Skeletal muscle satellite cell (primary cell): ENCODE measurements at regions not wholly inside any gene's neighbourhood (a gene's known extent, or its start where the extent isn't known, plus 50 kb on each side); places are given as distances from the start of the nearest gene placed in this dataset.

Source experiments
- H3K27me3 ChIP-seq: 2 replicates; pipeline ENCODE4 v1.7.0; 2013; ENCODE audit warnings: low read length; ENCODE audit not compliant: control insufficient read depth, insufficient read depth
- H3K36me3 ChIP-seq: 2 replicates; pipeline ENCODE4 v1.7.0; 2013; ENCODE audit warnings: mild to moderate bottlenecking, control low read depth, low read length; ENCODE audit not compliant: insufficient read depth
- H3K4me1 ChIP-seq: 2 replicates; pipeline ENCODE4 v1.7.0; 2013; ENCODE audit warnings: low read length; ENCODE audit not compliant: control insufficient read depth, insufficient read depth
- H3K4me2 ChIP-seq: 2 replicates; pipeline ENCODE4 v1.7.0; 2013; ENCODE audit warnings: mild to moderate bottlenecking, low read length
- H3K4me3 ChIP-seq: 2 replicates; pipeline ENCODE4 v1.7.0; 2013; ENCODE audit warnings: low read length
- H3K9ac ChIP-seq: 2 replicates; pipeline ENCODE4 v1.7.0; 2013; ENCODE audit warnings: mild to moderate bottlenecking, low read depth, low read length, moderate library complexity
- H3K9me3 ChIP-seq: replicated peaks from 2 replicates; pipeline ENCODE4 v1.7.0; 2013; ENCODE audit warnings: mild to moderate bottlenecking, control low read depth, low read length

DNA sequence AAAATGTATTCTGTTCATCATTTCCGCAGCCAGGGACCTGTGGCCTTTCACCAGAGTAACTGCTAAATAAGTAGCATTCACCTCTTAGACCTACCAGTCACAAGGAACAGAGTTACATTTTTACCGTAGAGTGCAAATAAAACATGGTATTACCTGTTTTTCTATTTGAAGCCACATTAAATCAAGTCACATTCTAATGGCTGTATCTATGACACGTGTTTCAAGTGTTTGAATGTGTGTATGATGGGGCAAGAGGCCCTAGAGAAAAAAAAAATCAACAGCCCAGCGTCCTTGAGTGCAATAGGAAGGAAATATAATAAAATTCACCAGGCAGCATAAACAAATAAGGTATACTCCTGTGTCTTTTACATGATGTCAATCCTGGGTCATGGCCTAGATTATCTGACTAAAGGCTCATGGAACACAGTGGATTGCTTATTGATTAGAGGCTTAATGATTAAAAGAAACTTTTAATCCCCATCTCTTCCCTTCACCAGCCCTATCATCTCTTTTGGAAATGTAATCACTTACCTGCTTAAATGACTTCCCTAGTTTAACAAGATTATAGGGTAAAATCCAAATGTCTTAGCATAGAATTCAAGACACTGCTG, 168.7 kb upstream of the CDH5 start:
- H3K4me1 ChIP-seq = no peaks in the 10 kb centered on the region
- H3K36me3 ChIP-seq = no peaks in the 10 kb centered on the region
- no peak overlapping the region for H3K9ac ChIP-seq
- no peaks in the 10 kb centered on the region for H3K27me3 ChIP-seq
- H3K9me3 ChIP-seq = no peaks in the 10 kb centered on the region
- H3K4me2 ChIP-seq = no peak overlapping the region
- no peak overlapping the region for H3K4me3 ChIP-seq

DNA sequence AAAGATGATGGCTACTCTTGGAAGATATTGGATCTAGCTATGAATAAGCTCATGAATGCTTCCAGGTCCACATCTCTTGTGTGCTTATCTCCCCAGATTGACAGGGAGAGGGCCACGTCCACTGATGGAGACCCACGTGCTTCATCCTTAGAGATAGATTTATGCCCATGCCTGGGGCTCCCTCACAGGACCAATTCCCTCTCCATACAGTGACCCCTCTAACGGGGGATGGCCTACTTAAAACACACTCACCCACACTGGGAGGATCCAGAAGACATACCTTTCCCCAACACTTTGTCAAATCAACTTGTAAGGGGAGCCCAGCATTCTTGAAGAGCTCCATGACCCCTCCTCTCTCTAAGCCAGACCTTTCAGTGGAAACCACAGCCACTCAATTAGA, 169.7 kb upstream of the CDH5 start:
- no peak overlapping the region for H3K4me2 ChIP-seq
- H3K27me3 ChIP-seq = no peaks in the 10 kb centered on the region
- H3K36me3 ChIP-seq = no peaks in the 10 kb centered on the region
- H3K9ac ChIP-seq = no peak overlapping the region
- H3K9me3 ChIP-seq = no peaks in the 10 kb centered on the region
- no peaks in the 10 kb centered on the region for H3K4me1 ChIP-seq
- H3K4me3 ChIP-seq = no peak overlapping the region

DNA sequence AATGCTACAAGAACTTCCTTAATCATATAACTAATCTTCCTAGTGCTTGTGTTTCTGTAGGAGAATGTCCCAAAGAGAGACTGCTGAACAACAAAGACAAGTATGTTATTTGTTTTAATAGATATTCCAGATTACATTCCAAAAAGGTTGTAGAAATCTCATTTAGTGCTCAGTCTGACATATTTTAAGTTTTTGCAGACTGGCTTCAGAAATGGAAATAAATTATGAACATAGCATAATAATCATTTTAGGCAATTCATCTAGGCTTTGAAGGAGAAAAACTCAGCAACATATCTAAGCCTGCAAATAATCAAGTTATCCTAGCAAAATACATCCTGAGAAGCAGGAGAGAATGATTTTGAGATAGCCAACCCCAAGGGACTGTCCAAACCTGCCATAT, 171.6 kb upstream of the CDH5 start:
- no peaks in the 10 kb centered on the region for H3K27me3 ChIP-seq
- no peak overlapping the region for H3K4me2 ChIP-seq
- H3K4me1 ChIP-seq = peaks cover 3% of the 10 kb centered on the region
- H3K9me3 ChIP-seq = no peaks in the 10 kb centered on the region
- H3K36me3 ChIP-seq = no peaks in the 10 kb centered on the region
- H3K4me3 ChIP-seq = no peak overlapping the region
- H3K9ac ChIP-seq = no peak overlapping the region

DNA sequence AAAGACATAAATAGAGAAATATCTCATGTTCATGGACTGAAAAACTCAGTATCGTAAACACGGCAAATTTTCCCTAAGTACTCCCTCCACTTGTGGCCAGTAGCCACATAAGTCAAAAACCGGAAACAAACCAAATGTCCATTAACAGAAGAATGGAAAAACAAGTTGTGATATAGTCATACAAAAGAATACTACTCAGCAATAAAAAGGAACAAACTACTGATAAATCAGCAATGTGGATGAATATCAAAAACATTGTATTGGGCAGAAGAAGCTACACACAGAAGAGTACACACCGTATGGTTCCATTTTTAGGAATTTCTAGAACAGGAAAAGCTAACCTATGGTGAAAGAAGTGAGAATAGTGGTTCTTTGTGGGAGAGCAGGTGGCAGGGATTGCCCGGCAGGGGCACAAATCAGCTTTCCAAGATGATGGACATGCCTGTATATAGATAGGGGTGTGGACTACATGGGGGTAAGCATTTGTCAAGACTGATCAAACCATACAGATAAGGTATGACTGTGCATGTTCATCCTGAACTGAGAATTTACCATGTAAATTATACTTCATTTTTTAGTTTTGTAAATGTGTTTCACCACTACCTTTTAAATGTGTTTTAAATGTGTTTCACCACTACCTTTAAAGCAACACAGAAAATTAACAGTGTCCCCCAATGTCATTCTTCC, 172.8 kb upstream of the CDH5 start:
- Histone ChIP-seq H3K36me3 (no peaks in the 10 kb centered on the region), H3K27me3 (no peaks in the 10 kb centered on the region), H3K4me1 (peaks cover 10% of the 10 kb centered on the region), H3K4me3 (no peak overlapping the region), H3K9ac (no peak overlapping the region), H3K4me2 (no peak overlapping the region), H3K9me3 (no peaks in the 10 kb centered on the region)

DNA sequence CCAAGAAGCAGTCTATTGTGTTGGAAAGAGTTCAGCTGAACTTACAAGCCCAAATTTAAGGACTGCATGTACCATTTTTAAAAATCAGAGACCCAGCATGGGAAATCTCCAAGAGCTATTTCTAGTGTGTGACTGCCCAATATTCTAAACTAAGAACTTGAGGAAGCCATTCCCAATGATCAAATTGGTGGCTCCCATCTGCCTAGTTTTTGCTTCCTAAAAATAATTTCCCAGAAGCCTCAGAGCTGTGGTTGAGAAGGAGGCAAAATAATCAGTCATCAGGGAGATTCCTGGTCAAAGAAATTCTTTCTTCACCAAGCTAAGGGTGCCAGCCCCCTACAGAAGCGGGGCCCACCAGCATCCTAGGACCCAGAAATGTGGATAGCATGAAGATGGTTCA, 176.1 kb upstream of the CDH5 start:
- Histone ChIP-seq H3K36me3 (no peaks in the 10 kb centered on the region), H3K9ac (no peak overlapping the region), H3K4me3 (no peak overlapping the region), H3K4me1 (peaks cover 10% of the 10 kb centered on the region), H3K27me3 (no peaks in the 10 kb centered on the region), H3K9me3 (no peaks in the 10 kb centered on the region), H3K4me2 (no peak overlapping the region)

DNA sequence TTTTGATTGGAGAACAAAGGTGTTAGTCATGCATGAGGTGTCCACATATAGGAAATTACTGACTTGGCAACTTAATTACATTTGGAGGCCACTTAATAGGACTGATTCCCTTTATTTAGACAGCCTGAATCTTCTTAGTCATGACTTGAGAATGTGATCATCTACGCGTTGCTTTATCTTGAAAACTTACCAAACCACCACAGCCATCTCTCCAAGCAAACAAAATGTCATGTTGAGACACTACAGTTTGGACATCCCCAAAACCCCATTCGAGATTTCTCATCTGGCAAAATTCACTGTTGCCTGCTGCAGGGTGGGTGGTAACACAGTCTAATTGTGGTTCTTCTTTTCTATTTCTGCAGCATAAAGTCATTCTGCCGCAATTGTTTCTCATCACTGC, 176.5 kb upstream of the CDH5 start:
- Histone ChIP-seq H3K27me3 (no peaks in the 10 kb centered on the region), H3K9me3 (no peaks in the 10 kb centered on the region), H3K9ac (no peak overlapping the region), H3K4me1 (peaks cover 10% of the 10 kb centered on the region), H3K4me2 (no peak overlapping the region), H3K4me3 (no peak overlapping the region), H3K36me3 (no peaks in the 10 kb centered on the region)

DNA sequence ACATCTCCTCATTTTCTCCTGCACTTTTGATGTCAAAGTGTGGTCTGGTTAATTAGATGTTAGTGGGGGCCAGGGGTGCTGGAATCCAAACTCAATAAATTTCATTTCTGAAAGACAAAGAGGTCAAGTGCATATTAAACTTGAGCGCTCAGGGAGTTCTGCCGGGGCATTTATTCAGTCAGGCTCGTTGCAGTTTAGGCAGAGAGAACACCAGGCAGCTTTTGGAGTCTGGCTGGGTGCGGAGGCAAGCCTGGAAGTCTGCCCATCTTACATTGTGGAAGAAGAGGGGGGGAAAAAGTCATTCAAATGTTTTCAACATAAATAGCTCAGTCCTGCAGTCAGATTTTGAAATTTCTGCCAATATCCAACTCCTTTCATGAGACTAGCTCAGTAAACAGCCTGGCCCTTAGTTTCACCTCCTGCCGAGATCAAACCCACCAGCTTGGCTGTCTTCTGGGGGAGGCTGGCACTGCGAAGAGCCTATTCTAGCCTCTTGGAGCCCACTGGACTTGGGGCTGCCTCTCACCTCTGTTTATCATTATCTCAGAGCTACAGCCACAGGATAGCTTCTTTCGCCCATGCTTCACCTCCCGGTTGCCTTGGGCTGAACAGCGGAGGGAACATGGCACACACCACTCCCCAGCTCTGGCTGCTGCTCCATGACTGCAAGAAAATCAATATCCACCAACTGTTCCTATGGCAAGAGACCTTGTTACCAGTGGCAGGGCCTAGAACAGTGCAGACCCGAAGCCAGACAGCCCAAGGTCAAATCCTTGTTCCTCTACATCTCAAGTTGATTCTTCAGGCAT, 177.4 kb upstream of the CDH5 start:
- Histone ChIP-seq H3K4me1 (peaks cover 10% of the 10 kb centered on the region), H3K9ac (no peak overlapping the region), H3K27me3 (no peaks in the 10 kb centered on the region), H3K36me3 (no peaks in the 10 kb centered on the region), H3K4me3 (no peak overlapping the region), H3K9me3 (no peaks in the 10 kb centered on the region), H3K4me2 (no peak overlapping the region)

DNA sequence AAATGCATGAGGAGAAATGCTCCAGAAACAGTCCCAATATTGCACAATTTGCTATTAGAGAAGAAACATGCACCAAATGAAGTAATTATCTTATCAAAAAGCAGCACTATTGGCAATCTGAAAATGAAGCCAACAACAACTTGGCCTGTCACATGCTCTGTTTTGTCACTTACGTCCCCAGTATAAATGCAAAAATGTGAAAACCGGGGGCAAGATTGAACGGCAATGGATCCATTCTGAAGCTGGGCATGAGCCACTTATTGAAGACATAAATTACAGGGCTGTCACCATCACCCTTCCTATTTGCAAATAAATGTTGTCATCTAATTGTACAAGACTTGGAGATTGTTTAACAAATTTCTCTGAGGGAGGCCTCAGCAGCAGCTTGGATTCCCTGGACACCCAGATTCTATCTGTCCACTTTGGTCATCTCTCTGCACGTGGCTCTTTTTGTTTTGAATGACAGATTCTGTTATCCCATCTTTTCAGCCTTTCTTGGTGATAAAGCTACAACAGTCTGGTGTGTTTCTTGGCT, 180.2 kb upstream of the CDH5 start:
- H3K27me3 ChIP-seq = no peaks in the 10 kb centered on the region
- H3K9ac ChIP-seq = no peak overlapping the region
- H3K9me3 ChIP-seq = no peaks in the 10 kb centered on the region
- H3K4me3 ChIP-seq = no peak overlapping the region
- no peak overlapping the region for H3K4me2 ChIP-seq
- no peaks in the 10 kb centered on the region for H3K36me3 ChIP-seq
- H3K4me1 ChIP-seq = peaks cover 10% of the 10 kb centered on the region

DNA sequence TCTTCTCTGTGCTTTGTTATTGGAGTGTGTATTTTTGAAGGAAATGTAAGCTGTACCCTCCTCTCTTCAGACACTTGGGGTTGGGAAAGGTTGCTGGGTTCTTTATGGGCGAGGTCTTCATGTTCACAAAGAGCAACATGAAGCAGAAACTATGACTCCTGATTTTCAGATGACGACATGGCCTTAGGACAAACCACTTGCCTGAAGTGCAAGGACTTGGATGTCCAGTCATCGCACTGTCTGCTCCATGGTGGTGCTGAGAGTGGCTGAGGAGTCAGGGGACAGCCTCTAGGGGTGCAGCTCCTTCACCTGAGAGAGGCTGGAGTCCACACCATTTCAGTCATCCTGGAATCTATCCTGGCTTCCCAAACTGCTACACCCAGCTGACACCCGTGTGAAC, 183.9 kb upstream of the CDH5 start:
- Histone ChIP-seq H3K4me2 (no peak overlapping the region), H3K27me3 (peaks cover 5% of the 10 kb centered on the region), H3K36me3 (no peaks in the 10 kb centered on the region), H3K9ac (no peak overlapping the region), H3K9me3 (no peaks in the 10 kb centered on the region), H3K4me3 (no peak overlapping the region), H3K4me1 (no peaks in the 10 kb centered on the region)

DNA sequence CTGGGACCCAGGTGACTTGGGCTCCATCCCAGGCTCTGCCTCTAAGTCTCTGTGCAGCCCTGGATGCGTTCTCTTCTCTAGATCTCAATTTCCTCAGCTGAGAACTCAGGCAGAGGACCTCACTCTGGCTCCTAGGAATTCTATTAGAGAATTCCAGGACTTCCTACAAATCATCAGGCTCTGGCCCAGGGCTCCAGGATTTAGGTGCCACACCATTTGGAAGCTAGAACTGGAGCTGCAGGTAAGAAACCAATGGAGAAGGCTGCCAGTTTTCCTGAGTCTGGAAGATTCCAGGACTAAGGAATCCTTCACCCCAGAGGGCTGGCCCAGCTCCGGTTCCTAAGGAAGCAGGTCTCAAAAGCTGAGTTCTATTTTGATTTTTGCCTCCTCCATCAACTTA, 189.8 kb upstream of the CDH5 start:
- H3K4me2 ChIP-seq = no peak overlapping the region
- H3K27me3 ChIP-seq = peaks cover 5% of the 10 kb centered on the region
- H3K4me1 ChIP-seq = no peaks in the 10 kb centered on the region
- H3K36me3 ChIP-seq = no peaks in the 10 kb centered on the region
- no peak overlapping the region for H3K9ac ChIP-seq
- no peak overlapping the region for H3K4me3 ChIP-seq
- no peaks in the 10 kb centered on the region for H3K9me3 ChIP-seq

DNA sequence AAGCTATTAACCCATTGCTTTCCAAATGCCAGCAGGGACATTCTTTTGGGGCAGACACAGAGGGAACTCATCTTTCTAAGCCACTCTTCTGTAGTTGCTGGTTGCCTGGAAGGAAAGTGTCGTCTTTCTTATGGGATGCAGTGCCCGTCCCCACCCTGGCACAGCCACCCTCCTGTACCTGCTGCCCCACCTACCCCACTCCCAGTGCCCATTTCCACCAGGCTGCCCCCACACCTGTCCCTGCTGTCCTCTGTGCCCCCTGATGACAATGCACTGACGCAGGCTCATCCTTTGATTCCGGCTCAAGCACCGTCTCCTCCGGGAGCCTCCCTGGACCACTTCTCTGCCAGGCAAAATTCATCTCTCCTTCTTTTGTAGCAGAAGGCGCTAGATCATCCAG, 190.4 kb upstream of the CDH5 start:
- no peaks in the 10 kb centered on the region for H3K4me1 ChIP-seq
- peaks cover 5% of the 10 kb centered on the region for H3K27me3 ChIP-seq
- H3K9ac ChIP-seq = no peak overlapping the region
- H3K4me2 ChIP-seq = no peak overlapping the region
- H3K4me3 ChIP-seq = no peak overlapping the region
- no peaks in the 10 kb centered on the region for H3K9me3 ChIP-seq
- no peaks in the 10 kb centered on the region for H3K36me3 ChIP-seq
